ENCODE measurements at regions not wholly inside any gene's neighbourhood (a gene's known extent, or its start where the extent isn't known, plus 50 kb on each side); places are given as distances from the start of the nearest gene placed in this dataset.
"Not testable (repeated sequence)": the region's sequence is repeated elsewhere in the genome, so short reads cannot be mapped to it uniquely, and the experiment has no call there.

GRCh38 chr13:90498096-90498495, 849.4 kb upstream of the MIR17HG start:
- DNase-seq, result no peak

- no peak for DNase-seq
Observed at GRCh38 chr13:90498816-90499215, 848.7 kb upstream of the MIR17HG start.

GRCh38 chr13:90500569-90500968, 846.9 kb upstream of the MIR17HG start:
- DNase-seq, result no peak

GRCh38 chr13:90502153-90502552, 845.3 kb upstream of the MIR17HG start:
- DNase-seq, result no peak

- no peak for DNase-seq
Observed at GRCh38 chr13:90502762-90503161, 844.7 kb upstream of the MIR17HG start.

GRCh38 chr13:90510319-90510718, 837.2 kb upstream of the MIR17HG start:
- DNase-seq, result no peak

GRCh38 chr13:90511903-90512302, 835.6 kb upstream of the MIR17HG start:
- DNase-seq, result no peak

GRCh38 chr13:90514712-90515111, 832.8 kb upstream of the MIR17HG start:
- not testable (repeated sequence) for DNase-seq

GRCh38 chr13:90518417-90518816, 829.1 kb upstream of the MIR17HG start:
- DNase-seq, result no peak

- no peak for DNase-seq
Observed at GRCh38 chr13:90519157-90519556, 828.3 kb upstream of the MIR17HG start.

- DNase-seq, result no peak
Observed at GRCh38 chr13:90526711-90527110, 820.8 kb upstream of the MIR17HG start.

GRCh38 chr13:90531744-90532143, 815.7 kb upstream of the MIR17HG start:
- DNase-seq, result no peak

GRCh38 chr13:90532861-90533492, 814.5 kb upstream of the MIR17HG start:
- DNase-seq, result no peak

- DNase-seq, result no peak
Observed at GRCh38 chr13:90533866-90534265, 813.6 kb upstream of the MIR17HG start.

- DNase-seq, result no peak
Observed at GRCh38 chr13:90534617-90535370, 812.7 kb upstream of the MIR17HG start.

- no peak for DNase-seq
Observed at GRCh38 chr13:90535421-90535820, 812.1 kb upstream of the MIR17HG start.

GRCh38 chr13:90538063-90538462, 809.4 kb upstream of the MIR17HG start:
- no peak for DNase-seq

- DNase-seq, result no peak
Observed at GRCh38 chr13:90541346-90541745, 806.1 kb upstream of the MIR17HG start.

- DNase-seq, result no peak
Observed at GRCh38 chr13:90542959-90543505, 804.5 kb upstream of the MIR17HG start.

- no peak for DNase-seq
Observed at GRCh38 chr13:90545070-90545840, 802.2 kb upstream of the MIR17HG start.

GRCh38 chr13:90547272-90547790, 800.2 kb upstream of the MIR17HG start:
- no peak for DNase-seq

GRCh38 chr13:90551253-90551652, 796.2 kb upstream of the MIR17HG start:
- DNase-seq, result no peak
